Mesendoderm (in vitro differentiated cells): ENCODE measurements at regions not wholly inside any gene's neighbourhood (a gene's known extent, or its start where the extent isn't known, plus 50 kb on each side); places are given as distances from the start of the nearest gene placed in this dataset.

ENCODE experiments used
- DNase-seq: peaks from one replicate; pipeline ENCODE4 v3.0.0; 2013
- H2AK5ac ChIP-seq: 2 replicates; pipeline ENCODE4 v1.6.1; 2013; ENCODE audit warnings: low read length, inconsistent platforms
- H2BK120ac ChIP-seq: 2 replicates; pipeline ENCODE4 v1.6.1; 2013; ENCODE audit warnings: low read depth, mild to moderate bottlenecking, low read length, moderate library complexity, mixed read lengths
- H2BK15ac ChIP-seq: replicated peaks from 2 replicates; pipeline ENCODE4 v1.6.1; 2013; ENCODE audit warnings: low read depth, mild to moderate bottlenecking, moderate library complexity
- H2BK5ac ChIP-seq: 2 replicates; pipeline ENCODE4 v1.6.1; 2013; ENCODE audit warnings: low read length, inconsistent platforms
- H3K18ac ChIP-seq: 2 replicates; pipeline ENCODE4 v1.6.1; 2013; ENCODE audit warnings: mild to moderate bottlenecking, low read length, mixed read lengths
- H3K23ac ChIP-seq: one replicate; pipeline ENCODE4 v1.6.1; 2013; ENCODE audit warnings: low read length
- H3K27ac ChIP-seq: 2 replicates; pipeline ENCODE4 v1.5.1; 2013; ENCODE audit warnings: low read depth, mild to moderate bottlenecking, inconsistent platforms, low read length, moderate library complexity
- H3K27me3 ChIP-seq: 2 replicates; pipeline ENCODE4 v1.6.1; 2013; ENCODE audit warnings: low read length, control low read depth, mild to moderate bottlenecking, inconsistent platforms; ENCODE audit not compliant: insufficient read depth, poor library complexity
- H3K36me3 ChIP-seq: 2 replicates; pipeline ENCODE4 v1.6.1; 2013; ENCODE audit warnings: low read length, inconsistent platforms; ENCODE audit not compliant: control insufficient read depth, insufficient read depth
- H3K4ac ChIP-seq: one replicate; pipeline ENCODE4 v1.6.1; 2013; ENCODE audit warnings: low read depth, mild to moderate bottlenecking, low read length, moderate library complexity
- H3K4me1 ChIP-seq: 2 replicates; pipeline ENCODE4 v1.6.1; 2013; ENCODE audit warnings: low read depth, low read length, inconsistent platforms; ENCODE audit not compliant: control insufficient read depth
- H3K4me2 ChIP-seq: 2 replicates; pipeline ENCODE4 v1.6.1; 2013; ENCODE audit warnings: low read length
- H3K4me3 ChIP-seq: 2 replicates; pipeline ENCODE4 v1.5.1; 2013; ENCODE audit warnings: mild to moderate bottlenecking, low read length
- H3K56ac ChIP-seq: one replicate; pipeline ENCODE4 v1.6.1; 2013; ENCODE audit warnings: low read length
- H3K79me1 ChIP-seq: 2 replicates; pipeline ENCODE4 v1.6.1; 2013; ENCODE audit warnings: low read length, inconsistent platforms
- H3K79me2 ChIP-seq: 2 replicates; pipeline ENCODE4 v1.6.1; 2013; ENCODE audit warnings: mild to moderate bottlenecking, low read length; ENCODE audit not compliant: control insufficient read depth, insufficient read depth
- H3K9ac ChIP-seq: 2 replicates; pipeline ENCODE4 v1.6.1; 2013; ENCODE audit warnings: low read length, inconsistent platforms
- H4K5ac ChIP-seq: one replicate; pipeline ENCODE4 v1.6.1; 2013; ENCODE audit warnings: low read length
- H4K8ac ChIP-seq: one replicate; pipeline ENCODE4 v1.6.1; 2013; ENCODE audit warnings: low read depth, mild to moderate bottlenecking, control low read depth, low read length, moderate library complexity
- WGBS: extraction: QIAGEN DNeasy Blood & Tissue Kit; methylation state at CpG from one replicate; pipeline ENCODE4 v1.1.7; 2013; ENCODE audit warnings: low lambda C conversion rate, missing lambda C conversion rate; ENCODE audit not compliant: insufficient coverage; ENCODE audit errors: extremely low coverage; 5-methylcytosine and 5-hydroxymethylcytosine counted together

GRCh38 chr4:138446456-138446855 lies 204.3 kb upstream of the SLC7A11 start:
- H3K79me2 ChIP-seq = no peaks in the 10 kb centered on the region
- no peak overlapping the region for H3K9ac ChIP-seq
- no peak overlapping the region for H3K4me3 ChIP-seq
- no peak overlapping the region for H4K5ac ChIP-seq
- H3K36me3 ChIP-seq = no peaks in the 10 kb centered on the region
- no peaks in the 10 kb centered on the region for H3K27me3 ChIP-seq
- no peak overlapping the region for H2AK5ac ChIP-seq
- no peak overlapping the region for H3K56ac ChIP-seq
- H2BK15ac ChIP-seq = no peak overlapping the region
- H3K27ac ChIP-seq = no peak overlapping the region
- DNase-seq = no peak
- H3K4me1 ChIP-seq = no peaks in the 10 kb centered on the region
- H3K4ac ChIP-seq = no peak overlapping the region
- no peak overlapping the region for H2BK5ac ChIP-seq
- no peak overlapping the region for H2BK120ac ChIP-seq
- no peak overlapping the region for H3K4me2 ChIP-seq
- no CpG with 5 or more reads among the region's 5 CpGs for WGBS
- H3K23ac ChIP-seq = no peak overlapping the region
- H4K8ac ChIP-seq = no peak overlapping the region
- H3K18ac ChIP-seq = no peak overlapping the region
- H3K79me1 ChIP-seq = no peaks in the 10 kb centered on the region

GRCh38 chr4:138445098-138445497 lies 202.9 kb upstream of the SLC7A11 start:
- WGBS = no CpG with 5 or more reads among the region's 3 CpGs
- H3K4me1 ChIP-seq = no peaks in the 10 kb centered on the region

DNA sequence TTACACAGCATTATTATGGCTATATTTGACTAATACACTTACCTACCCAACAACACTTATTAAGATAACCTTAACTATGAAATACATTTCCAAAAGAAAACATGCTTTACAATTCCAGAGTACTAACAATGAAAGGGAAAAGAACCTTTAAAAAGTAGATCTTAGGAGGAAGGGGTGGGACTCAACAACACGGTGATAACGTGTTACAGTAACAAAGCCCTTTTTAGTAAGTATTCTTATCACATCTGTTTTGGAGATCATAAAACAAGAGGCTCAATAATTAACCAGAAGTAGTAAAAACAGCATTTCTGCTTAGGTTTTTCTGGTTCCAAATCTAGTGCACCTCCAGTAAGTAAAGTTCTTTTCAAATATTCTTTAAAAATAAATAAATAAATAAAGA lies 202.1 kb upstream of the SLC7A11 start:
- H3K4me3 ChIP-seq = no peak overlapping the region
- H3K36me3 ChIP-seq = no peaks in the 10 kb centered on the region
- DNase-seq = no peak
- no peak overlapping the region for H3K4ac ChIP-seq
- no CpG with 5 or more reads among the region's 2 CpGs for WGBS
- H4K8ac ChIP-seq = no peak overlapping the region
- H3K27ac ChIP-seq = no peak overlapping the region
- H2AK5ac ChIP-seq = no peak overlapping the region
- H3K79me2 ChIP-seq = no peaks in the 10 kb centered on the region
- H3K18ac ChIP-seq = no peak overlapping the region
- H2BK120ac ChIP-seq = no peak overlapping the region
- H2BK15ac ChIP-seq = no peak overlapping the region
- no peak overlapping the region for H3K56ac ChIP-seq
- no peak overlapping the region for H4K5ac ChIP-seq
- no peak overlapping the region for H3K4me2 ChIP-seq
- H3K9ac ChIP-seq = no peak overlapping the region
- H3K23ac ChIP-seq = no peak overlapping the region
- H3K4me1 ChIP-seq = no peaks in the 10 kb centered on the region
- no peaks in the 10 kb centered on the region for H3K79me1 ChIP-seq
- H3K27me3 ChIP-seq = no peaks in the 10 kb centered on the region
- H2BK5ac ChIP-seq = no peak overlapping the region

More at GRCh38 chr4:138445098-138445497, 202.9 kb upstream of the SLC7A11 start:
- no peak overlapping the region for H2BK15ac ChIP-seq
- no peak for DNase-seq
- no peak overlapping the region for H3K4ac ChIP-seq
- H3K27me3 ChIP-seq = no peaks in the 10 kb centered on the region
- H4K8ac ChIP-seq = no peak overlapping the region
- no peaks in the 10 kb centered on the region for H3K36me3 ChIP-seq
- H3K9ac ChIP-seq = no peak overlapping the region
- H3K56ac ChIP-seq = no peak overlapping the region
- no peak overlapping the region for H3K4me2 ChIP-seq
- H2BK5ac ChIP-seq = no peak overlapping the region
- no peak overlapping the region for H2AK5ac ChIP-seq
- H3K79me2 ChIP-seq = no peaks in the 10 kb centered on the region
- H3K23ac ChIP-seq = no peak overlapping the region
- no peak overlapping the region for H4K5ac ChIP-seq
- no peak overlapping the region for H3K4me3 ChIP-seq
- H3K27ac ChIP-seq = no peak overlapping the region
- no peak overlapping the region for H2BK120ac ChIP-seq
- no peaks in the 10 kb centered on the region for H3K79me1 ChIP-seq
- no peak overlapping the region for H3K18ac ChIP-seq

GRCh38 chr4:138439143-138439581 lies 197.0 kb upstream of the SLC7A11 start:
- no peak for DNase-seq
- H3K4ac ChIP-seq = no peak overlapping the region
- H3K4me3 ChIP-seq = no peak overlapping the region
- H2AK5ac ChIP-seq = no peak overlapping the region
- H3K56ac ChIP-seq = no peak overlapping the region
- no CpG with 5 or more reads among the region's 5 CpGs for WGBS
- no peak overlapping the region for H2BK120ac ChIP-seq
- H3K27ac ChIP-seq = no peak overlapping the region
- no peaks in the 10 kb centered on the region for H3K79me1 ChIP-seq
- H2BK15ac ChIP-seq = no peak overlapping the region
- no peak overlapping the region for H3K9ac ChIP-seq
- no peaks in the 10 kb centered on the region for H3K4me1 ChIP-seq
- no peaks in the 10 kb centered on the region for H3K36me3 ChIP-seq
- no peak overlapping the region for H3K23ac ChIP-seq
- H3K18ac ChIP-seq = no peak overlapping the region
- no peaks in the 10 kb centered on the region for H3K27me3 ChIP-seq
- no peaks in the 10 kb centered on the region for H3K79me2 ChIP-seq
- no peak overlapping the region for H3K4me2 ChIP-seq
- H4K5ac ChIP-seq = no peak overlapping the region
- H4K8ac ChIP-seq = no peak overlapping the region
- H2BK5ac ChIP-seq = no peak overlapping the region

- Histone ChIP-seq H3K27me3 (no peaks in the 10 kb centered on the region), H3K79me1 (no peaks in the 10 kb centered on the region), H3K79me2 (no peaks in the 10 kb centered on the region), H3K9ac (no peak overlapping the region), H3K56ac (no peak overlapping the region), H4K5ac (no peak overlapping the region), H3K27ac (no peak overlapping the region), H3K4me3 (no peak overlapping the region), H2BK15ac (no peak overlapping the region), H3K4ac (no peak overlapping the region), H3K23ac (no peak overlapping the region), H2BK120ac (no peak overlapping the region), H3K18ac (no peak overlapping the region), H3K4me1 (no peaks in the 10 kb centered on the region), H2AK5ac (no peak overlapping the region), H2BK5ac (no peak overlapping the region), H3K36me3 (no peaks in the 10 kb centered on the region), H3K4me2 (no peak overlapping the region), H4K8ac (no peak overlapping the region)
- no peak for DNase-seq
These were observed 196.5 kb upstream of the SLC7A11 start for GRCh38 chr4:138438608-138439007.

GRCh38 chr4:138437263-138437851 lies 195.2 kb upstream of the SLC7A11 start:
- H3K27me3 ChIP-seq = no peaks in the 10 kb centered on the region
- no peak overlapping the region for H3K23ac ChIP-seq
- no peak overlapping the region for H2BK5ac ChIP-seq
- no peak overlapping the region for H3K4me2 ChIP-seq
- no peak overlapping the region for H3K56ac ChIP-seq
- no CpG with 5 or more reads among the region's 1 CpG for WGBS
- H3K79me2 ChIP-seq = no peaks in the 10 kb centered on the region
- DNase-seq = no peak
- H3K4me3 ChIP-seq = no peak overlapping the region
- H2BK15ac ChIP-seq = no peak overlapping the region
- H3K9ac ChIP-seq = no peak overlapping the region
- H2BK120ac ChIP-seq = no peak overlapping the region
- no peak overlapping the region for H3K18ac ChIP-seq
- H4K8ac ChIP-seq = no peak overlapping the region
- H3K79me1 ChIP-seq = no peaks in the 10 kb centered on the region
- H2AK5ac ChIP-seq = no peak overlapping the region
- H3K36me3 ChIP-seq = no peaks in the 10 kb centered on the region
- H4K5ac ChIP-seq = no peak overlapping the region
- no peaks in the 10 kb centered on the region for H3K4me1 ChIP-seq
- no peak overlapping the region for H3K4ac ChIP-seq
- H3K27ac ChIP-seq = no peak overlapping the region
